OCI-LY7 (cell line): ENCODE measurements at regions not wholly inside any gene's neighbourhood (a gene's known extent, or its start where the extent isn't known, plus 50 kb on each side); places are given as distances from the start of the nearest gene placed in this dataset.

ENCODE experiments used
- CTCF ChIP-seq: fragments of 200-600 bp; sonication (generic); conservative IDR thresholded peaks from 2 replicates; pipeline ENCODE4 v1.5.1; 2014; ENCODE audit warnings: mild to moderate bottlenecking, antibody characterized with exemption, low read length, moderate library complexity, mixed read lengths
- EZH2phosphoT487 ChIP-seq: fragments of 200-600 bp; sonication (generic); IDR thresholded peaks from 2 replicates; pipeline ENCODE4 v1.6.1; 2018; ENCODE audit warnings: low read depth, borderline replicate concordance, mild to moderate bottlenecking, mixed run types, antibody characterized with exemption, low read length, moderate library complexity, mixed read lengths

- TF ChIP-seq CTCF: no peak
- TF ChIP-seq EZH2phosphoT487: no peak
These were observed 435.9 kb downstream of the DSEL start for GRCh38 chr18:67080601-67081000.
